ENCODE measurements at regions not wholly inside any gene's neighbourhood (a gene's known extent, or its start where the extent isn't known, plus 50 kb on each side); places are given as distances from the start of the nearest gene placed in this dataset.

DNA sequence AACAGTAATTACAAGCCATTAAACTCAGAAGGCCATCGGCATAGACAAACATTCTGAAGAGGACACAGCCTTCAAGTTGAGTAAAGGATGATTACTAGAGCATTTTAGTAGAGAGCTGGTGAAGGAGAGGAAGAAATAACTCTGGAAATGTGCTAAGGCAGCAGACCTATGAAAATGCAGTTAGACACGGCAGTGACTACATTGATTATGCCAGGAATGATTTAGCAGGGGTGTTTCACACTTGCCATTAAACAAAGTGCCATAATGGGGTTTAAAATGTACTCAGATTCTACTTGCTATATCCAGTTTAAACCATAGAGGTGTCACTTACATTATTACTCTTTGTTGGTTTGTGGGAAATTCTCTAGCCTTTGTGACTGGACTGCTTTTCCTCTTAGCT is 372.3 kb downstream of the CPS1 start:
- no peak for TF ChIP-seq POLR2A (IDR thresholded peaks at IDR 0.05; ENCODE audit: low read depth, low read length)
- TF ChIP-seq TAF1 (IDR thresholded peaks at IDR 0.05; ENCODE audit: borderline replicate concordance, low read depth, low read length): no peak
- TF ChIP-seq POLR2AphosphoS5 (IDR thresholded peaks at IDR 0.05; ENCODE audit: low read depth, low read length): no peak

All from GM12892 (cell line).